UCSD-AML1 (cell line): ENCODE measurements at regions not wholly inside any gene's neighbourhood (a gene's known extent, or its start where the extent isn't known, plus 50 kb on each side); places are given as distances from the start of the nearest gene placed in this dataset.

Experiments used
- DNase-seq: peaks from one replicate; lab custom pipeline; 2025; ENCODE audit not compliant: unreplicated experiment; lab: John Stamatoyannopoulos, UW

DNA sequence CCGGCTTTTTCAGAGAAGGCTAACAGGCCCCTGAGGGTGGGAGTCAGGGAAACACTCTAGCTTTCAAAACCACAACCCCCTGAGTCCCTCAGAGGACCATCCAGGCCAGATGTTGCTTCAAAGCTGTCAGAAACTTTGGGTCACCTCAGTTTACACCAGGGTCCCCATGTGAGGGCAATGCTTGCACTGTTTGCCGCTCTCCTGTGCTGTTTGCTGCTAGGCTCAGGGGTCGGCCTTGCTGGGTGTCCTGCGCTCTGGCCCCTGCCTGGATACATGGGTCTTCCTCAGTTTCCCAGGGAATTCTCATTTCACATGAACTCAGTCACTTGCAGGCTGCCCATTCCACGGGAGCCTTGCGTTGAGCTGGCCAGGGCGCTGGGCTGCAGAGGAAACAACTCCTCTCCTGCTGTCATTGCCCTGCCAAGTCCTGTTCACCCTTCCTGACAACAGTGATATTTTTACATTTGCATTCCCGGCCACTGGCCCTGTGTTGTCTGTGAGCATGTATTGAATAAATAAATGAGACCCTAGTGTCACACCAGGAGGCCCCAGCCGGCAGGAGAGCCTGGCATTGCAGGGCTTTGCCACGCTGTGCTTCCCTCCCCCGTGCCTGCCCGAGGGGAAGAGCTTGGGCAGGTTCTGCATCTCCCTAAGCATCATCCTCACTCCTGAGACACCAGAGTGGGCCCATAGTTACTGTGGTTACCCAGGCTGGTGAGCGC, 73.2 kb upstream of the RAB6C start:
- DNase-seq: no peak

DNA sequence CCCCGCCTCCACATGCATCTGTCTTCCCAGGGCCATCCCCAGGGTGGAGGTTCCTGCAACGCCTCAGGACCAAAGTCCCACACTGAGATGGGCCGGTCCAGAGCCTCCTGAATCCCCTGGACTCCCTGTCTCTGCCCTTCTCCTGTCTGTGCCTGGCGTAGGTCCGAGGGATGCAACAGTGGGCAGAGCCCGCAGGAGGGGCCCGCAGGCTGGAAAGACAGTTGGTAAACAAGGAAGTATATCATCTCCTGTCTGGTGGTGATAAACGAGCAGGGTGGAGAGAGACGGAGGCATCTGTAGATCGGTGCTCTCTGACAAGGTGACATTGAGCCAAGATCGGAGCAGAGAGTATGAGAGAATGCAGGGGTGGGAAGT, 72.6 kb upstream of the RAB6C start:
- DNase-seq: no peak

GRCh38 chr2:129907256-129907998, 72.0 kb upstream of the RAB6C start:
- no peak for DNase-seq

- DNase-seq: no peak
Observed at GRCh38 chr2:129908721-129909373, 70.6 kb upstream of the RAB6C start.

GRCh38 chr2:129909651-129910418, 69.6 kb upstream of the RAB6C start:
- no peak for DNase-seq

- DNase-seq: no peak
Observed at GRCh38 chr2:129910446-129911362, 68.8 kb upstream of the RAB6C start.

GRCh38 chr2:129911363-129912065, 68.0 kb upstream of the RAB6C start:
- DNase-seq: no peak

DNA sequence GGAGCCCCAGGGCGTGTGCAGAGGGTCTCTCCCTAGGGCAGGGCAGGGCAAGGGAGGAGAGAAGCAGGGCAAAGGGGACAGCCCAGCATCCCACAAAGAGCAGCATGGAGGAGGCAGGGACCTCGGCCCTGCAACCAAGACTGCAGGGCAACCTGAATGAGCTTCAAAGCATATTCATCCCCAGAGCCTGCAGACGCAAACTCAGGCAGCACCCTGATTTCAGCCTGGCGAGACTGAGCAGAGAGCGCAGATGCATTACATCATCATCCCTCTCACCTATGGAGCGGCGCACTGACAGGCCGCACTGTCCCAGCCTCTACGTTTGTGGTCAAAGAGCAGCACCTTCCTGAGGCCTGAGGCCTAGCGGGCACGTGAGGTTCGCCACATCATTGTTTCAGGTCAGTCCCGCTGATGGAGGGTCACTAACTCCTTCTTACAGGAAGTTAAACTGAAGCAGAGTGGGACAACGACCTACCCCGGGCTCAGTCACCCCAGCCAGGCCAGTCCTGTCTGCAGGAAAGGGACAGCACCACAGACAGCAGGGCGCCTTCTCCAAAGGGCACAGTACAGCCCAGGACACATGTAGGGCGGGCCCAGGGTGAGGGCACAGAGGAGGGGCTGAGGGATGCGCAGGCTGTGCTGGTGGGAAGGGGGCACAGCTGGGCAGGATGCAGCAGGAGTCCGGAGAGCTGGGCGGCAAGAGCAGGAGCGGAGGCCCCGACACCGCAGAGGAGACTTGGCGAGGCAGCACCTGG, 67.2 kb upstream of the RAB6C start:
- DNase-seq: no peak

DNA sequence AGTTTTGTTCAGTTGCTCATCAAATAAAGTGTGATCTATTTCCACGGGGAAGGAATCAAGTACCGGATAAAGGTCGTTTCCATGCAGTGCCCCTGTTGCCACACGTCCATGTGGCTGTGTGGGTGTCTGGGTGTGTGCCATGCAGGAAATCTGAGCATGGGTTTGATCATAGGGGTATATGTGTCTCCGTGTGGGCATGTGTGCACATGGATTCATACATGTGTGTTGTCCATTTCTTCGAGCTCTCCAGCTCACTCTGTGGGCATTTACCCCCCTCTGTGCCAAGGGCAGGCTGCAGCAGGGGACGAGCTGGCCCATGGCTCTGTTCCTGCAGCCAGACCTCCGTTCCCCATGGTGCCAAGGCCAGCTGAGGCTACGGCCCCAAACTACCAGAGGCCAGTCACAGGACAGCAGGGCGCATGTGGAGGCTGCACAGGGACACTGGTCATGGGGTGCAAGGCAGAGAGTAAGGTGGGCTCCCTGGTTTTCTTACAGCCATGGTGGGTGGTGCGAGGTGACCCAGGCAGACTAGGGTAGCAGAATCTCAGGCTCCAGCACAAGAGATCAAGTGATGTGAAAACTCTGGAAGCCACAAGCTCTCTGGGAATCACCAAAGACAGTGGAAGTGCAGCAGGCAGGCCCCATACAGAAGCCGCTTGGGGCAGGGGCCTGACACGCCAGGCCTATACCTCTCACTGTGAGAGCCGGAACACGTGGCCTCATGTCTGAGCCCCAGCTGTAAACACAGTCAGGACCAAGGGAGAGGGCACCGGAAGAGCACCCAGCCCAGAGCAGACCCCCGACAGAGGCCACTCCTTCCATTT, 66.4 kb upstream of the RAB6C start:
- DNase-seq: no peak

DNA sequence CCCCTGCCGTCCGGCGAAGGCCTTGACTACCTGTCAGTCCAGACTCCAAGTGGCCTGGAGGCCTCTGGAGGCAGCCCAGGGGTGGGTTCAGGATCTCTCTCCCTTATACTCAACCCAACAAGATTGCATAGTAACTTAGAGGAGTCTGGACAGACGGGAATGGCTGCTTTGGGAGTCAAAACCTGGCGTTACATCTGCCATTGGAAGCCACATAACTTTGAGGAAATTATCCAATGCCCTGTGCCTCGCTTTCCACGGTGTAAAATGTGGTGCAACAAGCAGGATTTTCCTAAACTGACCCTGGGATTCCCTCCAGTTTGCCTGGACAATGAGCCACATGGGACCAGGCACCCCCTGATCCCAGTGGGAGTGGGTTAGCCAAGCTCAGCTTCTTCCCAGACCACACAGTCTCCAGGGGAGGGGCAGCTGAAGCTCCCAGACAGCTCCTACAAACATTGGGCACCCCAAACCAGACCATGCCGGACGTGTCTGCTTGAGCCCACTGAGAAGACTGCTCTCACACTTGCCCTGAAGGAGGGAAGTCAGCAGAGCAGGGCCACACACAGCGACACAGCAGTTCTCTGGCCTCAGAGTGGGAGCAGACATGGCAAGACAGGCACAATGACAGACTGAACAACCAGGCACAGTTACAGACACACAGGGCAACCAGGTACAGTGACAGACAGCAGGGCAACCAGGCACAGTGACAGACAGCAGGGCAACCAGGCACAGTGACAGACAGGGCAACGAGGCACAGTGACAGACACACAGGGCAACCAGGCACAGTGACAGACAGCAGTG, 65.6 kb upstream of the RAB6C start:
- DNase-seq: no peak

- DNase-seq: no peak
Observed at GRCh38 chr2:129914538-129915302, 64.7 kb upstream of the RAB6C start.

- no peak for DNase-seq
Observed at GRCh38 chr2:129915303-129915840, 64.1 kb upstream of the RAB6C start.

GRCh38 chr2:129918604-129919003, 60.9 kb upstream of the RAB6C start:
- no peak for DNase-seq

- no peak for DNase-seq
Observed at GRCh38 chr2:129922571-129923264, 56.7 kb upstream of the RAB6C start.

GRCh38 chr2:129923265-129924091, 56.0 kb upstream of the RAB6C start:
- no peak for DNase-seq
